ENCODE measurements at regions not wholly inside any gene's neighbourhood (a gene's known extent, or its start where the extent isn't known, plus 50 kb on each side); places are given as distances from the start of the nearest gene placed in this dataset.

DNA sequence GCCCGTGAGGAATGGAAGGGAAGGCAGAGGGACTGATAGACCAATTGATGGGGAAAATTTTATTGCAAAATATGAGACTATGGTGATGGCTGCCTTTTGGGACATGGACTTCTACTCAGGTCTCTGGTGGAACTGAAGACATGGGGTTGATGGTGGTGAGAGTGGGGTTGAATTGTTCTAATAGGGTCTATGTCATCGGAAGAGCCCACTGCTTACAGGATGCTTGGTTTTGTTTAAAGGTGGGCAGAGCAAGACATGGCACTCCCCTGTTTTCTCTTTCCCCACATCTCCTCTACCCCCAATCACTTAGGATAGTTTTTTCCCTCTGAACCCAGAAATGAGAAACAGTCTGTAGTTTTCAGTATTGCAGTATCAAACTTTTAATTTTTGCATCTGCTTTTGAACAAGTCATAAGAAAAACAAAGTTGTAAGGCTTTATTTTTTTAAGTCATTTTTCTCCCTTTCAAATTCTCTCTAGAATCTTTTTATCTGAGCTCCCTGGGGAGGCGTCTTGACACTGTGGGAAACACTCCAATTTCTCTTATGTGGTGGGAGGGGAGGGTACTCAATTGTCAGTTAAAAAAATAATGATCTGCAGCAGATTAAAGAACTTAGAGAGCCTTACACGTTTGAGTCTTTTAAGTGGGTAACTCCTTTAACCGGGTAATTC is 276.2 kb upstream of the TBC1D5 start:
- TF ChIP-seq, protein P1, sequence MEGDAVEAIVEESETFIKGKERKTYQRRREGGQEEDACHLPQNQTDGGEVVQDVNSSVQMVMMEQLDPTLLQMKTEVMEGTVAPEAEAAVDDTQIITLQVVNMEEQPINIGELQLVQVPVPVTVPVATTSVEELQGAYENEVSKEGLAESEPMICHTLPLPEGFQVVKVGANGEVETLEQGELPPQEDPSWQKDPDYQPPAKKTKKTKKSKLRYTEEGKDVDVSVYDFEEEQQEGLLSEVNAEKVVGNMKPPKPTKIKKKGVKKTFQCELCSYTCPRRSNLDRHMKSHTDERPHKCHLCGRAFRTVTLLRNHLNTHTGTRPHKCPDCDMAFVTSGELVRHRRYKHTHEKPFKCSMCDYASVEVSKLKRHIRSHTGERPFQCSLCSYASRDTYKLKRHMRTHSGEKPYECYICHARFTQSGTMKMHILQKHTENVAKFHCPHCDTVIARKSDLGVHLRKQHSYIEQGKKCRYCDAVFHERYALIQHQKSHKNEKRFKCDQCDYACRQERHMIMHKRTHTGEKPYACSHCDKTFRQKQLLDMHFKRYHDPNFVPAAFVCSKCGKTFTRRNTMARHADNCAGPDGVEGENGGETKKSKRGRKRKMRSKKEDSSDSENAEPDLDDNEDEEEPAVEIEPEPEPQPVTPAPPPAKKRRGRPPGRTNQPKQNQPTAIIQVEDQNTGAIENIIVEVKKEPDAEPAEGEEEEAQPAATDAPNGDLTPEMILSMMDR (IDR thresholded peaks at IDR 0.05): no peak
- TF ChIP-seq EZH2 (IDR thresholded peaks at IDR 0.05; ENCODE audit: borderline replicate concordance, insufficient read depth, low read depth, low read length, poor library complexity, severe bottlenecking): no peak

Measured in B cell (primary cell).